IMR-90 (cell line): ENCODE measurements at regions not wholly inside any gene's neighbourhood (a gene's known extent, or its start where the extent isn't known, plus 50 kb on each side); places are given as distances from the start of the nearest gene placed in this dataset.

Experiments used
- MXI1 ChIP-seq: IDR thresholded peaks from 2 replicates; pipeline ENCODE4 v1.6.1; 2012; ENCODE audit warnings: low read depth, mild to moderate bottlenecking, low read length, moderate library complexity, borderline replicate concordance
- NFE2L2 ChIP-seq: fragments of 150-350 bp; IDR thresholded peaks from 2 replicates; pipeline ENCODE4 v1.6.1; 2016; ENCODE audit warnings: low read depth, mild to moderate bottlenecking, low read length
- POLR2A ChIP-seq: IDR thresholded peaks from 2 replicates; pipeline ENCODE4 v1.6.1; 2012; ENCODE audit warnings: mild to moderate bottlenecking, low read depth, low read length
- RFX5 ChIP-seq: IDR thresholded peaks from 2 replicates; pipeline ENCODE4 v1.8.0; 2012; ENCODE audit warnings: low read depth, mild to moderate bottlenecking, low read length, moderate library complexity
- TF ChIP-seq, protein P1 (sequence below): conservative IDR thresholded peaks from 2 replicates; pipeline ENCODE4 v1.5.1; 2012; ENCODE audit warnings: mild to moderate bottlenecking, low read depth, low read length, improper control_type of control experiment
- TF ChIP-seq, protein P2 (sequence below): fragments of 150-350 bp; IDR thresholded peaks from 2 replicates; pipeline ENCODE4 v1.6.1; 2017; ENCODE audit warnings: mild to moderate bottlenecking, antibody characterized with exemption, low read length, low read depth

GRCh38 chr9:115930472-115930871 is 223.1 kb upstream of the PAPPA start:
- TF ChIP-seq, protein P1, sequence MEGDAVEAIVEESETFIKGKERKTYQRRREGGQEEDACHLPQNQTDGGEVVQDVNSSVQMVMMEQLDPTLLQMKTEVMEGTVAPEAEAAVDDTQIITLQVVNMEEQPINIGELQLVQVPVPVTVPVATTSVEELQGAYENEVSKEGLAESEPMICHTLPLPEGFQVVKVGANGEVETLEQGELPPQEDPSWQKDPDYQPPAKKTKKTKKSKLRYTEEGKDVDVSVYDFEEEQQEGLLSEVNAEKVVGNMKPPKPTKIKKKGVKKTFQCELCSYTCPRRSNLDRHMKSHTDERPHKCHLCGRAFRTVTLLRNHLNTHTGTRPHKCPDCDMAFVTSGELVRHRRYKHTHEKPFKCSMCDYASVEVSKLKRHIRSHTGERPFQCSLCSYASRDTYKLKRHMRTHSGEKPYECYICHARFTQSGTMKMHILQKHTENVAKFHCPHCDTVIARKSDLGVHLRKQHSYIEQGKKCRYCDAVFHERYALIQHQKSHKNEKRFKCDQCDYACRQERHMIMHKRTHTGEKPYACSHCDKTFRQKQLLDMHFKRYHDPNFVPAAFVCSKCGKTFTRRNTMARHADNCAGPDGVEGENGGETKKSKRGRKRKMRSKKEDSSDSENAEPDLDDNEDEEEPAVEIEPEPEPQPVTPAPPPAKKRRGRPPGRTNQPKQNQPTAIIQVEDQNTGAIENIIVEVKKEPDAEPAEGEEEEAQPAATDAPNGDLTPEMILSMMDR: no peak
- no peak for TF ChIP-seq MXI1
- no peak for TF ChIP-seq RFX5
- no peak for TF ChIP-seq NFE2L2
- TF ChIP-seq, protein P2, sequence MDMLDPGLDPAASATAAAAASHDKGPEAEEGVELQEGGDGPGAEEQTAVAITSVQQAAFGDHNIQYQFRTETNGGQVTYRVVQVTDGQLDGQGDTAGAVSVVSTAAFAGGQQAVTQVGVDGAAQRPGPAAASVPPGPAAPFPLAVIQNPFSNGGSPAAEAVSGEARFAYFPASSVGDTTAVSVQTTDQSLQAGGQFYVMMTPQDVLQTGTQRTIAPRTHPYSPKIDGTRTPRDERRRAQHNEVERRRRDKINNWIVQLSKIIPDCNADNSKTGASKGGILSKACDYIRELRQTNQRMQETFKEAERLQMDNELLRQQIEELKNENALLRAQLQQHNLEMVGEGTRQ: no peak
- no peak for TF ChIP-seq POLR2A
